HepG2 (cell line): ENCODE measurements at regions not wholly inside any gene's neighbourhood (a gene's known extent, or its start where the extent isn't known, plus 50 kb on each side); places are given as distances from the start of the nearest gene placed in this dataset.

ENCODE experiments used
- ARNTL ChIP-seq: sonication (generic); formaldehyde crosslinking; IDR thresholded peaks from 2 replicates; pipeline ENCODE4 v1.4.0; 2020; ENCODE audit warnings: mild to moderate bottlenecking, missing genetic modification reagents
- ELF4 ChIP-seq: sonication (generic); formaldehyde crosslinking; IDR thresholded peaks from 2 replicates; pipeline ENCODE4 v1.5.0; 2020; ENCODE audit warnings: missing genetic modification reagents, mild to moderate bottlenecking, moderate library complexity, borderline replicate concordance
- ESRRA ChIP-seq: sonication (generic); formaldehyde crosslinking; IDR thresholded peaks from 2 replicates; pipeline ENCODE4 v1.5.1; 2020; ENCODE audit warnings: mild to moderate bottlenecking, low read depth, missing genetic modification reagents
- FOXJ3 ChIP-seq: sonication (generic); formaldehyde crosslinking; IDR thresholded peaks from 2 replicates; pipeline ENCODE4 v1.4.0; 2020; ENCODE audit warnings: missing genetic modification reagents, mild to moderate bottlenecking, borderline replicate concordance
- HNF4A ChIP-seq: sonication (generic); formaldehyde crosslinking; IDR thresholded peaks from 2 replicates; pipeline ENCODE4 v1.4.0; 2020; ENCODE audit warnings: missing genetic modification reagents
- KAT7 ChIP-seq: IDR thresholded peaks from 2 replicates; pipeline ENCODE4 v1.6.1; 2018; ENCODE audit warnings: borderline replicate concordance, missing compliant biosample characterization
- NR2C2 ChIP-seq: sonication (generic); formaldehyde crosslinking; IDR thresholded peaks from 2 replicates; pipeline ENCODE4 v1.4.0; 2020; ENCODE audit warnings: missing genetic modification reagents, mild to moderate bottlenecking, moderate library complexity, borderline replicate concordance
- PITX1 ChIP-seq: sonication (generic); formaldehyde crosslinking; IDR thresholded peaks from 2 replicates; pipeline ENCODE4 v1.5.1; 2020; ENCODE audit warnings: mild to moderate bottlenecking, missing genetic modification reagents
- RAD51 ChIP-seq: fragments of 450-650 bp; IDR thresholded peaks from 2 replicates; pipeline ENCODE4 v1.6.1; 2016; ENCODE audit warnings: borderline replicate concordance
- RELA ChIP-seq: sonication (generic); formaldehyde crosslinking; IDR thresholded peaks from 2 replicates; pipeline ENCODE4 v1.4.0; 2020; ENCODE audit warnings: missing genetic modification reagents
- TOPORS ChIP-seq: sonication (generic); formaldehyde crosslinking; IDR thresholded peaks from 2 replicates; pipeline ENCODE4 v1.8.0; 2023; ENCODE audit warnings: mild to moderate bottlenecking, missing genetic modification reagents
- ZBTB7A ChIP-seq: sonication (generic); formaldehyde crosslinking; IDR thresholded peaks from 2 replicates; pipeline ENCODE4 v1.8.0; 2022; ENCODE audit warnings: mild to moderate bottlenecking, missing genetic modification reagents
- ZNF225 ChIP-seq: sonication (generic); formaldehyde crosslinking; IDR thresholded peaks from 2 replicates; pipeline ENCODE4 v1.4.0; 2020; ENCODE audit warnings: mild to moderate bottlenecking, missing genetic modification reagents
- ZNF33A ChIP-seq: sonication (generic); formaldehyde crosslinking; IDR thresholded peaks from 2 replicates; pipeline ENCODE4 v1.5.1; 2020; ENCODE audit warnings: missing genetic modification reagents, mild to moderate bottlenecking, moderate library complexity, borderline replicate concordance
- ZNF350 ChIP-seq: sonication (generic); formaldehyde crosslinking; IDR thresholded peaks from 2 replicates; pipeline ENCODE4 v1.4.0; 2020; ENCODE audit warnings: mild to moderate bottlenecking, low read depth, missing genetic modification reagents, borderline replicate concordance
- ZNF644 ChIP-seq: IDR thresholded peaks from 2 replicates; pipeline ENCODE4 v1.6.1; 2016; ENCODE audit warnings: low read depth
- ZNF652 ChIP-seq: IDR thresholded peaks from 2 replicates; pipeline ENCODE4 v1.6.1; 2016; ENCODE audit warnings: low read depth, borderline replicate concordance
- ZNF7 ChIP-seq: IDR thresholded peaks from 2 replicates; pipeline ENCODE4 v1.6.1; 2016; ENCODE audit warnings: missing biosample characterization, missing genetic modification reagents
- ZNF883 ChIP-seq: sonication (generic); formaldehyde crosslinking; IDR thresholded peaks from 2 replicates; pipeline ENCODE4 v1.5.1; 2020; ENCODE audit warnings: mild to moderate bottlenecking, missing genetic modification reagents; ENCODE audit errors: not compliant biosample characterization
- TF ChIP-seq, protein P1 (sequence below), 2 experiments: IDR thresholded peaks; 2 replicates each; pipeline ENCODE4 v1.6.1; 2011 to 2012; ENCODE audit warnings: low read length in 2 of 2, borderline replicate concordance in 1 of 2, low read depth in 1 of 2, mild to moderate bottlenecking in 1 of 2, moderate library complexity in 1 of 2
- TF ChIP-seq, protein P2 (sequence below): sonication (generic); formaldehyde crosslinking; IDR thresholded peaks from 2 replicates; pipeline ENCODE4 v1.5.1; 2020; ENCODE audit warnings: missing genetic modification reagents, mild to moderate bottlenecking, borderline replicate concordance
- TF ChIP-seq, protein P3 (sequence below): sonication (generic); formaldehyde crosslinking; IDR thresholded peaks from 2 replicates; pipeline ENCODE4 v1.8.0; 2022; ENCODE audit warnings: mild to moderate bottlenecking, missing genetic modification reagents, borderline replicate concordance
- TF ChIP-seq, protein P4 (sequence below): sonication (generic); formaldehyde crosslinking; IDR thresholded peaks from 2 replicates; pipeline ENCODE4 v1.8.0; 2023; ENCODE audit warnings: mild to moderate bottlenecking, missing genetic modification reagents

DNA sequence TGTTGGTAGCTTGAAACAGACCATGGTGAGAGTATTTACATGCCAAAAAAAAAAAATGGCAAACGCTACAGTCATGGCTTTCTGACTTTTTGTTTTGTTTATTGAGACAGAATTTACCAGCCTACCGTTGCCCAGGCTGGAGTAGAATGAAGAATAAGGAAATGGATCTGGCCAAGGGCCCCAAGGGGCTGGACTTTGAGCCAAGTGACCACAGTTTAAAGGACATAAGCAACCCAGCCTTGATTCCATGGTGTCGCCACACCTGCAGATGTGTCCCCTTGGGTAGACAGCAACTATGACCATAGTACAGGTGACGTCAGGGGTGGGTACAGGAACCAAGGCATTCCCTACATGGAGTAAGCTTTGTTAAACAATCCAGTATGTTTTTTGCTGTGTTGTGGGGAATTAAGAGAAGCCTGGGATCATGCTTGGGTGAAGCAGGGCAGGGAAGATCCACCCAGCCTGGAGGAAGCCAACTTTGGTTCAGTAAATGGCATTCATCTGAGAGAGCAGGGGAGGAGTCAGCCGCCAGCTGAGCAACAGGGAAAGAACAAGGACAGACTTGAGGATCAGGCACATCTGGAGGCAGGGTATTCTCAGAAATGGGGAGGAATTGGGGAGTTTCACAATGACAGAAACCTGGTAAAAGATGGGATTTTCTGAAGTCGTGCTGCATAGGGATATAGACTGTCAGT is 110.3 kb upstream of the SH3BP4 start (continued):
- TF ChIP-seq, protein P1, sequence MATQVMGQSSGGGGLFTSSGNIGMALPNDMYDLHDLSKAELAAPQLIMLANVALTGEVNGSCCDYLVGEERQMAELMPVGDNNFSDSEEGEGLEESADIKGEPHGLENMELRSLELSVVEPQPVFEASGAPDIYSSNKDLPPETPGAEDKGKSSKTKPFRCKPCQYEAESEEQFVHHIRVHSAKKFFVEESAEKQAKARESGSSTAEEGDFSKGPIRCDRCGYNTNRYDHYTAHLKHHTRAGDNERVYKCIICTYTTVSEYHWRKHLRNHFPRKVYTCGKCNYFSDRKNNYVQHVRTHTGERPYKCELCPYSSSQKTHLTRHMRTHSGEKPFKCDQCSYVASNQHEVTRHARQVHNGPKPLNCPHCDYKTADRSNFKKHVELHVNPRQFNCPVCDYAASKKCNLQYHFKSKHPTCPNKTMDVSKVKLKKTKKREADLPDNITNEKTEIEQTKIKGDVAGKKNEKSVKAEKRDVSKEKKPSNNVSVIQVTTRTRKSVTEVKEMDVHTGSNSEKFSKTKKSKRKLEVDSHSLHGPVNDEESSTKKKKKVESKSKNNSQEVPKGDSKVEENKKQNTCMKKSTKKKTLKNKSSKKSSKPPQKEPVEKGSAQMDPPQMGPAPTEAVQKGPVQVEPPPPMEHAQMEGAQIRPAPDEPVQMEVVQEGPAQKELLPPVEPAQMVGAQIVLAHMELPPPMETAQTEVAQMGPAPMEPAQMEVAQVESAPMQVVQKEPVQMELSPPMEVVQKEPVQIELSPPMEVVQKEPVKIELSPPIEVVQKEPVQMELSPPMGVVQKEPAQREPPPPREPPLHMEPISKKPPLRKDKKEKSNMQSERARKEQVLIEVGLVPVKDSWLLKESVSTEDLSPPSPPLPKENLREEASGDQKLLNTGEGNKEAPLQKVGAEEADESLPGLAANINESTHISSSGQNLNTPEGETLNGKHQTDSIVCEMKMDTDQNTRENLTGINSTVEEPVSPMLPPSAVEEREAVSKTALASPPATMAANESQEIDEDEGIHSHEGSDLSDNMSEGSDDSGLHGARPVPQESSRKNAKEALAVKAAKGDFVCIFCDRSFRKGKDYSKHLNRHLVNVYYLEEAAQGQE (IDR thresholded peaks at IDR 0.05; ENCODE audit: borderline replicate concordance in 1 of 2, low read depth in 1 of 2, low read length in 2 of 2), result no peak
- 0 out of 2 replicates have a peak, but pooled peaks have one; percentile 19 for TF ChIP-seq ZNF644
- no peak for TF ChIP-seq TOPORS
- no peak for TF ChIP-seq RAD51
- no peak for TF ChIP-seq KAT7 (CRISPR knock-in tag)
- TF ChIP-seq HNF4A, result peak; percentile 41; the same call in 1 of the 2 replicates
- TF ChIP-seq ZNF652 (CRISPR knock-in tag), result no peak
- TF ChIP-seq ZNF350 (CRISPR knock-in tag), result 0 out of 2 replicates have a peak, but pooled peaks have one; percentile 25
- no peak for TF ChIP-seq ARNTL (CRISPR knock-in tag)
- TF ChIP-seq, protein P2, sequence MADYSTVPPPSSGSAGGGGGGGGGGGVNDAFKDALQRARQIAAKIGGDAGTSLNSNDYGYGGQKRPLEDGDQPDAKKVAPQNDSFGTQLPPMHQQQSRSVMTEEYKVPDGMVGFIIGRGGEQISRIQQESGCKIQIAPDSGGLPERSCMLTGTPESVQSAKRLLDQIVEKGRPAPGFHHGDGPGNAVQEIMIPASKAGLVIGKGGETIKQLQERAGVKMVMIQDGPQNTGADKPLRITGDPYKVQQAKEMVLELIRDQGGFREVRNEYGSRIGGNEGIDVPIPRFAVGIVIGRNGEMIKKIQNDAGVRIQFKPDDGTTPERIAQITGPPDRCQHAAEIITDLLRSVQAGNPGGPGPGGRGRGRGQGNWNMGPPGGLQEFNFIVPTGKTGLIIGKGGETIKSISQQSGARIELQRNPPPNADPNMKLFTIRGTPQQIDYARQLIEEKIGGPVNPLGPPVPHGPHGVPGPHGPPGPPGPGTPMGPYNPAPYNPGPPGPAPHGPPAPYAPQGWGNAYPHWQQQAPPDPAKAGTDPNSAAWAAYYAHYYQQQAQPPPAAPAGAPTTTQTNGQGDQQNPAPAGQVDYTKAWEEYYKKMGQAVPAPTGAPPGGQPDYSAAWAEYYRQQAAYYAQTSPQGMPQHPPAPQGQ (CRISPR knock-in tag), result no peak
- no peak for TF ChIP-seq ZBTB7A (CRISPR knock-in tag)
- no peak for TF ChIP-seq ZNF7 (CRISPR knock-in tag)
- TF ChIP-seq ELF4 (CRISPR knock-in tag), result no peak
- TF ChIP-seq ZNF883 (CRISPR knock-in tag), result no peak
- TF ChIP-seq ZNF225 (CRISPR knock-in tag), result no peak
- TF ChIP-seq PITX1, result 0 out of 2 replicates have a peak, but pooled peaks have one; percentile 28
- TF ChIP-seq, protein P3, sequence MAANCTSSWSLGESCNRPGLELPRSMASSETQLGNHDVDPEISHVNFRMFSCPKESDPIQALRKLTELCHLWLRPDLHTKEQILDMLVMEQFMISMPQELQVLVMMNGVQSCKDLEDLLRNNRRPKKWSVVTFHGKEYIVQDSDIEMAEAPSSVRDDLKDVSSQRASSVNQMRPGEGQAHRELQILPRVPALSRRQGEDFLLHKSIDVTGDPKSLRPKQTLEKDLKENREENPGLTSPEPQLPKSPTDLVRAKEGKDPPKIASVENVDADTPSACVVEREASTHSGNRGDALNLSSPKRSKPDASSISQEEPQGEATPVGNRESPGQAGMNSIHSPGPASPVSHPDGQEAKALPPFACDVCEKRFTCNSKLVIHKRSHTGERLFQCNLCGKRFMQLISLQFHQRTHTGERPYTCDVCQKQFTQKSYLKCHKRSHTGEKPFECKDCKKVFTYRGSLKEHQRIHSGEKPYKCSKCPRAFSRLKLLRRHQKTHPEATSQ, result no peak
- no peak for TF ChIP-seq ZNF33A (CRISPR knock-in tag)
- TF ChIP-seq ESRRA (CRISPR knock-in tag), result no peak
- TF ChIP-seq FOXJ3, result no peak
- no peak for TF ChIP-seq NR2C2
- no peak for TF ChIP-seq RELA (CRISPR knock-in tag)
- TF ChIP-seq, protein P4, sequence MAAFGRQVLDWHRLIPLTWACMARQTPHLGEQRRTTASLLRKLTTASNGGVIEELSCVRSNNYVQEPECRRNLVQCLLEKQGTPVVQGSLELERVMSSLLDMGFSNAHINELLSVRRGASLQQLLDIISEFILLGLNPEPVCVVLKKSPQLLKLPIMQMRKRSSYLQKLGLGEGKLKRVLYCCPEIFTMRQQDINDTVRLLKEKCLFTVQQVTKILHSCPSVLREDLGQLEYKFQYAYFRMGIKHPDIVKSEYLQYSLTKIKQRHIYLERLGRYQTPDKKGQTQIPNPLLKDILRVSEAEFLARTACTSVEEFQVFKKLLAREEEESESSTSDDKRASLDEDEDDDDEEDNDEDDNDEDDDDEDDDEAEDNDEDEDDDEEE (CRISPR knock-in tag), result no peak
